ENCODE measurements at regions not wholly inside any gene's neighbourhood (a gene's known extent, or its start where the extent isn't known, plus 50 kb on each side); places are given as distances from the start of the nearest gene placed in this dataset.

- TF ChIP-seq POLR2A (IDR thresholded peaks at IDR 0.05) (no peak), CTCF (IDR thresholded peaks at IDR 0.05) (no peak)
These were observed 280.4 kb downstream of the KLF13 start for GRCh38 chr15:31606931-31607497.
